DND-41 (cell line): ENCODE measurements at regions not wholly inside any gene's neighbourhood (a gene's known extent, or its start where the extent isn't known, plus 50 kb on each side); places are given as distances from the start of the nearest gene placed in this dataset.
"Not testable (repeated sequence)": the region's sequence is repeated elsewhere in the genome, so short reads cannot be mapped to it uniquely, and the experiment has no call there.

Experiments used
- ATAC-seq: fragments of 200-7000 bp; cut with Tn5 transposase; 3 replicates; pipeline ENCODE4 v1.9.1; 2021; ENCODE audit warnings: low read depth; ENCODE audit not compliant: insufficient read depth
- DNase-seq: peaks from one replicate; pipeline ENCODE4 v3.0.0-alpha.2; 2020
- H2AFZ ChIP-seq: 2 replicates; pipeline ENCODE4 v1.6.0; 2012; ENCODE audit warnings: low read depth, low read length
- H3K27ac ChIP-seq: 2 replicates; pipeline ENCODE4 v1.5.1; 2012; ENCODE audit warnings: low read length, inconsistent platforms
- H3K27me3 ChIP-seq: fragments of 200-600 bp; sonication (generic); 2 replicates; pipeline ENCODE4 v1.6.0; 2012; ENCODE audit warnings: low read length, mild to moderate bottlenecking, inconsistent platforms; ENCODE audit not compliant: insufficient read depth, poor library complexity
- H3K36me3 ChIP-seq: 2 replicates; pipeline ENCODE4 v1.5.1; 2012; ENCODE audit warnings: low read length, inconsistent platforms; ENCODE audit not compliant: insufficient read depth
- H3K4me1 ChIP-seq: 2 replicates; pipeline ENCODE4 v1.5.1; 2012; ENCODE audit warnings: mild to moderate bottlenecking, low read length; ENCODE audit not compliant: insufficient read depth
- H3K4me2 ChIP-seq: 2 replicates; pipeline ENCODE4 v1.6.0; 2012; ENCODE audit warnings: mild to moderate bottlenecking, moderate library complexity, low read length, inconsistent platforms; ENCODE audit not compliant: insufficient read depth
- H3K4me3 ChIP-seq, 2 experiments: fragments of 200-600 bp in 1 of 2; shearing (Covaris generic) in 1 of 2; 2 replicates each; pipeline ENCODE4 v1.5.1; 2012 to 2016; ENCODE audit warnings: inconsistent platforms in 2 of 2, low read length in 2 of 2, mild to moderate bottlenecking in 2 of 2, low read depth in 1 of 2, moderate library complexity in 1 of 2
- H3K79me2 ChIP-seq: 2 replicates; pipeline ENCODE4 v1.6.0; 2012; ENCODE audit warnings: low read length, inconsistent platforms; ENCODE audit not compliant: insufficient read depth
- H3K9ac ChIP-seq: 2 replicates; pipeline ENCODE4 v1.6.0; 2012; ENCODE audit warnings: low read depth, mild to moderate bottlenecking, inconsistent platforms, low read length, moderate library complexity
- H3K9me3 ChIP-seq: 2 replicates; pipeline ENCODE4 v1.5.1; 2012; ENCODE audit warnings: low read length, moderate library complexity, mild to moderate bottlenecking, inconsistent platforms; ENCODE audit not compliant: insufficient read depth, severe bottlenecking
- H4K20me1 ChIP-seq: 2 replicates; pipeline ENCODE4 v1.6.0; 2012; ENCODE audit warnings: low read length; ENCODE audit not compliant: insufficient read depth
- CTCF ChIP-seq: IDR thresholded peaks from 2 replicates; pipeline ENCODE4 v1.5.1; 2012; ENCODE audit warnings: borderline replicate concordance, low read length, moderate library complexity, mild to moderate bottlenecking; ENCODE audit not compliant: poor library complexity, severe bottlenecking; ENCODE audit errors: extremely low read depth
- EZH2 ChIP-seq: IDR thresholded peaks from 3 replicates; pipeline ENCODE4 v1.6.1; 2012; ENCODE audit warnings: borderline replicate concordance, low read depth, mild to moderate bottlenecking, moderate library complexity, low read length, inconsistent platforms; ENCODE audit not compliant: severe bottlenecking

GRCh38 chr1:173364827-173365226 lies 112.3 kb upstream of the PRDX6 start:
- DNase-seq, result no peak
- no peaks in the 10 kb centered on the region for H3K36me3 ChIP-seq
- no peaks in the 10 kb centered on the region for H3K27me3 ChIP-seq
- TF ChIP-seq EZH2, result no peak
- TF ChIP-seq CTCF, result no peak
- H3K9me3 ChIP-seq, result no peaks in the 10 kb centered on the region
- no peak for ATAC-seq
- H4K20me1 ChIP-seq, result no peaks in the 10 kb centered on the region
- H3K4me1 ChIP-seq, result no peaks in the 10 kb centered on the region
- no peak overlapping the region for H2AFZ ChIP-seq
- H3K9ac ChIP-seq, result no peak overlapping the region
- no peak overlapping the region for H3K4me3 ChIP-seq
- H3K27ac ChIP-seq, result no peak overlapping the region
- no peak overlapping the region for H3K4me2 ChIP-seq
- no peaks in the 10 kb centered on the region for H3K79me2 ChIP-seq

- H4K20me1 ChIP-seq, result no peaks in the 10 kb centered on the region
- no peak for TF ChIP-seq EZH2
- no peak for TF ChIP-seq CTCF
- DNase-seq (no peak), ATAC-seq (no peak)
- H3K36me3 ChIP-seq, result no peaks in the 10 kb centered on the region
- no peak overlapping the region for H3K4me3 ChIP-seq
- H3K79me2 ChIP-seq, result no peaks in the 10 kb centered on the region
- H3K9ac ChIP-seq, result no peak overlapping the region
- H3K4me1 ChIP-seq, result no peaks in the 10 kb centered on the region
- H3K9me3 ChIP-seq, result no peaks in the 10 kb centered on the region
- H3K27me3 ChIP-seq, result no peaks in the 10 kb centered on the region
- no peak overlapping the region for H2AFZ ChIP-seq
- no peak overlapping the region for H3K4me2 ChIP-seq
- no peak overlapping the region for H3K27ac ChIP-seq
Measured at GRCh38 chr1:173365341-173365740, 111.8 kb upstream of the PRDX6 start.

GRCh38 chr1:173367136-173367535 lies 110.0 kb upstream of the PRDX6 start:
- TF ChIP-seq EZH2 (no peak), CTCF (no peak)
- Histone ChIP-seq H3K9ac (no peak overlapping the region), H4K20me1 (no peaks in the 10 kb centered on the region), H3K79me2 (no peaks in the 10 kb centered on the region), H3K9me3 (no peaks in the 10 kb centered on the region), H3K27ac (no peak overlapping the region), H3K4me2 (no peak overlapping the region), H3K4me1 (no peaks in the 10 kb centered on the region), H3K27me3 (no peaks in the 10 kb centered on the region), H3K36me3 (no peaks in the 10 kb centered on the region), H2AFZ (no peak overlapping the region), H3K4me3 (no peak overlapping the region)
- no peak for ATAC-seq
- no peak for DNase-seq

- not testable (repeated sequence) for H3K4me2 ChIP-seq, H3K79me2 ChIP-seq, H3K36me3 ChIP-seq, DNase-seq, ATAC-seq, H3K4me3 ChIP-seq, H4K20me1 ChIP-seq, H3K9me3 ChIP-seq, H2AFZ ChIP-seq, H3K27ac ChIP-seq, H3K27me3 ChIP-seq, H3K4me1 ChIP-seq, H3K9ac ChIP-seq
Measured at GRCh38 chr1:173370586-173370985, 106.5 kb upstream of the PRDX6 start.

GRCh38 chr1:173376065-173376464 lies 101.1 kb upstream of the PRDX6 start:
- H3K36me3 ChIP-seq, H3K4me3 ChIP-seq, H2AFZ ChIP-seq, ATAC-seq, DNase-seq, H3K9ac ChIP-seq, H3K27ac ChIP-seq, H3K79me2 ChIP-seq, H3K4me2 ChIP-seq, H3K27me3 ChIP-seq, H3K4me1 ChIP-seq, H4K20me1 ChIP-seq: not testable (repeated sequence)
- peaks cover 11% of the 10 kb centered on the region for H3K9me3 ChIP-seq
